Endothelial cell of umbilical vein (primary cell): ENCODE measurements at regions not wholly inside any gene's neighbourhood (a gene's known extent, or its start where the extent isn't known, plus 50 kb on each side); places are given as distances from the start of the nearest gene placed in this dataset.

Source experiments
- CTCF ChIP-seq, 2 donors: IDR thresholded peaks; 1 replicate in 1 of 2; 2 replicates in 1 of 2; pipeline ENCODE4 v1.5.1; 2011; ENCODE audit warnings: low read length in 2 of 2, mild to moderate bottlenecking in 2 of 2, moderate library complexity in 2 of 2, control low read depth in 1 of 2, inconsistent platforms in 1 of 2, low read depth in 1 of 2; ENCODE audit not compliant: insufficient read depth in 1 of 2; ENCODE audit errors: extremely low read depth in 1 of 2
- EZH2 ChIP-seq: IDR thresholded peaks from 2 replicates; pipeline ENCODE4 v1.6.1; 2012; ENCODE audit warnings: borderline replicate concordance, low read depth, mild to moderate bottlenecking, moderate library complexity, low read length, inconsistent platforms; ENCODE audit not compliant: severe bottlenecking
- JUN ChIP-seq: IDR thresholded peaks from 2 replicates; pipeline ENCODE4 v1.6.1; 2011; ENCODE audit warnings: borderline replicate concordance, low read depth; ENCODE audit not compliant: insufficient read length, insufficient read depth
- POLR2A ChIP-seq: IDR thresholded peaks from 2 replicates; pipeline ENCODE4 v1.6.1; 2012; ENCODE audit warnings: low read depth, mild to moderate bottlenecking, control low read depth, low read length
- POLR2AphosphoS5 ChIP-seq: IDR thresholded peaks from 2 replicates; pipeline ENCODE4 v1.6.1; 2012; ENCODE audit warnings: low read depth, mild to moderate bottlenecking, control low read depth, low read length, moderate library complexity; ENCODE audit not compliant: insufficient read depth

- TF ChIP-seq CTCF (IDR thresholded peaks at IDR 0.05; ENCODE audit: extremely low read depth in 1 of 2, insufficient read depth in 1 of 2, low read depth in 1 of 2, low read length in 2 of 2) (no peak), POLR2AphosphoS5 (no peak), POLR2A (no peak), EZH2 (no peak), JUN (no peak)
Measured at GRCh38 chr9:38337706-38338264, 54.7 kb upstream of the ALDH1B1 start.
